K562 (cell line): ENCODE measurements at regions not wholly inside any gene's neighbourhood (a gene's known extent, or its start where the extent isn't known, plus 50 kb on each side); places are given as distances from the start of the nearest gene placed in this dataset.

Experiments
- ATAC-seq: fragments of 200-7000 bp; cut with Tn5 transposase; 3 replicates; pipeline ENCODE4 v1.9.1; 2020; ENCODE audit warnings: moderate library complexity
- BruUV-seq: library from RNA; stranded (reverse); fragments of 400-500 nt; replicated peaks from 2 replicates; lab custom pipeline; 2021; lab: Mats Ljungman, UMichigan
- CTCF ChIA-PET: fragments of 300-600 bp; formaldehyde crosslinking; extraction: SDS; loops from one replicate; lab custom pipeline; 2021; ENCODE audit warnings: low intra/inter-chr PET ratio; lab: Yijun Ruan, JAX
- POLR2A ChIA-PET: fragments of 300-600, 350-650 bp; sonication (Branson Sonifier 250); formaldehyde crosslinking; extraction: SDS; loops from one replicate; lab custom pipeline; 2021; ENCODE audit warnings: antibody characterized with exemption, inconsistent platforms; lab: Yijun Ruan, JAX
- DNase-seq, 4 experiments: peaks; one replicate each; pipeline versions ENCODE4 v3.0.0 to v3.0.0-alpha.2; 2011 to 2018; ENCODE audit warnings: low spot score in 3 of 4, mixed read lengths in 3 of 4; ENCODE audit errors: extremely low read depth in 1 of 4
- FAIRE-seq: peaks from 2 replicates; lab custom pipeline; 2011; peaks lifted over from hg19 to GRCh38; lab: Jason Lieb, UNC
- H2AFZ ChIP-seq: 2 replicates; pipeline ENCODE4 v1.6.0; 2011; ENCODE audit warnings: low read depth, low read length, control low read depth, inconsistent platforms
- H3K27ac ChIP-seq: fragments of 200-600 bp; 3 replicates; pipeline ENCODE4 v1.8.0; 2011; ENCODE audit warnings: low read depth, mild to moderate bottlenecking, control low read depth, inconsistent platforms, low read length, moderate library complexity, mixed read lengths; ENCODE audit errors: extremely low read depth
- H3K27me3 ChIP-seq, 2 experiments: fragments of 300-600 bp in 1 of 2; 2 replicates in 1 of 2; 3 replicates in 1 of 2; pipeline versions ENCODE4 v1.6.0 to v1.8.0; 2011; ENCODE audit warnings: inconsistent platforms in 2 of 2, low read length in 2 of 2, mild to moderate bottlenecking in 1 of 2, mixed read lengths in 1 of 2, moderate library complexity in 1 of 2; ENCODE audit not compliant: control insufficient read depth in 2 of 2, insufficient read depth in 2 of 2
- H3K36me3 ChIP-seq: fragments of 300-600 bp; 3 replicates; pipeline ENCODE4 v1.8.0; 2011; ENCODE audit warnings: mild to moderate bottlenecking, low read length, inconsistent platforms; ENCODE audit not compliant: control insufficient read depth, insufficient read depth
- H3K4me1 ChIP-seq, 2 experiments: fragments of 200-600 bp in 1 of 2; replicated peaks in 1 of 2; 2 replicates in 1 of 2; 3 replicates in 1 of 2; pipeline versions ENCODE4 v1.5.1 to v1.8.0; 2011; ENCODE audit warnings: inconsistent platforms in 2 of 2, low read length in 2 of 2, mild to moderate bottlenecking in 1 of 2, mixed read lengths in 1 of 2, moderate library complexity in 1 of 2; ENCODE audit not compliant: control insufficient read depth in 2 of 2, insufficient read depth in 2 of 2
- H3K4me2 ChIP-seq: 2 replicates; pipeline ENCODE4 v1.6.1; 2011; ENCODE audit warnings: low read length, control low read depth, inconsistent platforms, mixed read lengths; ENCODE audit not compliant: insufficient read depth
- H3K4me3 ChIP-seq: fragments of 200-600 bp; sonication (generic), shearing (Covaris generic); 2 replicates; pipeline ENCODE4 v1.5.1; 2016; ENCODE audit warnings: control low read depth, inconsistent platforms
- H3K79me2 ChIP-seq: fragments of 200-600 bp; 3 replicates; pipeline ENCODE4 v1.8.0; 2011; ENCODE audit warnings: low read length, inconsistent platforms; ENCODE audit not compliant: control insufficient read depth, insufficient read depth
- H3K9ac ChIP-seq, 2 experiments: 2 replicates each; pipeline versions ENCODE4 v1.6.0 to v1.6.1; 2011; ENCODE audit warnings: low read depth in 2 of 2, low read length in 2 of 2, control low read depth in 1 of 2, inconsistent platforms in 1 of 2, mild to moderate bottlenecking in 1 of 2, mixed read lengths in 1 of 2; ENCODE audit not compliant: insufficient read depth in 1 of 2
- H3K9me1 ChIP-seq: one replicate; pipeline ENCODE4 v1.6.0; 2011; ENCODE audit warnings: inconsistent platforms, mild to moderate bottlenecking, low read length, moderate library complexity; ENCODE audit not compliant: control insufficient read depth, insufficient read depth
- H3K9me3 ChIP-seq: replicated peaks from 2 replicates; pipeline ENCODE4 v1.5.1; 2011; ENCODE audit warnings: low read depth, low read length, inconsistent platforms; ENCODE audit not compliant: control insufficient read depth, insufficient read depth
- H4K20me1 ChIP-seq: replicated peaks from 2 replicates; pipeline ENCODE4 v1.6.1; 2011; ENCODE audit warnings: low read length, inconsistent platforms, mixed read lengths; ENCODE audit not compliant: control insufficient read depth, insufficient read depth
- C11orf30 ChIP-seq: fragments of 450-650 bp; IDR thresholded peaks from 2 replicates; pipeline ENCODE4 v1.6.1; 2016; ENCODE audit warnings: low read depth, mild to moderate bottlenecking
- GATAD2B ChIP-seq: fragments of 450-650 bp; IDR thresholded peaks from 2 replicates; pipeline ENCODE4 v1.6.1; 2017; ENCODE audit warnings: mild to moderate bottlenecking, borderline replicate concordance
- MAFF ChIP-seq: IDR thresholded peaks from 2 replicates; pipeline ENCODE4 v1.6.1; 2012; ENCODE audit warnings: low read length, improper control_type of control experiment
- MAFG ChIP-seq: fragments of 450-650 bp; conservative IDR thresholded peaks from 2 replicates; pipeline ENCODE4 v1.6.1; 2016; ENCODE audit warnings: missing genetic modification characterization, missing compliant biosample characterization
- NFRKB ChIP-seq: fragments of 450-650 bp; IDR thresholded peaks from 2 replicates; pipeline ENCODE4 v1.6.1; 2016; ENCODE audit warnings: low read depth
- RBFOX2 ChIP-seq: fragments of 200-400 bp; formaldehyde crosslinking; IDR thresholded peaks from 2 replicates; pipeline ENCODE4 v1.6.1; 2017; ENCODE audit warnings: low read depth, mild to moderate bottlenecking, low read length, moderate library complexity
- SMC3 ChIP-seq: conservative IDR thresholded peaks from 2 replicates; pipeline ENCODE4 v1.6.1; 2011; ENCODE audit warnings: low read depth, low read length, improper control_type of control experiment; ENCODE audit not compliant: insufficient read depth
- TFAP4 ChIP-seq: sonication (generic); formaldehyde crosslinking; IDR thresholded peaks from 2 replicates; pipeline ENCODE4 v1.8.0; 2022; ENCODE audit warnings: missing genetic modification reagents, mild to moderate bottlenecking, moderate library complexity, borderline replicate concordance
- TRIM28 ChIP-seq: fragments of 450-650 bp; IDR thresholded peaks from 2 replicates; pipeline ENCODE4 v1.6.1; 2017
- ZBTB7A ChIP-seq: IDR thresholded peaks from 2 replicates; pipeline ENCODE4 v1.6.1; 2011; ENCODE audit warnings: low read depth, mild to moderate bottlenecking, low read length, moderate library complexity, borderline replicate concordance; ENCODE audit not compliant: control insufficient read depth
- ZFX ChIP-seq: sonication (generic); formaldehyde crosslinking; IDR thresholded peaks from 2 replicates; pipeline ENCODE4 v1.8.0; 2022; ENCODE audit warnings: mild to moderate bottlenecking, missing genetic modification reagents, moderate library complexity
- ZNF316 ChIP-seq: fragments of 450-650 bp; IDR thresholded peaks from 2 replicates; pipeline ENCODE4 v1.6.1; 2016
- WGBS: fragments of 100-300 bp; shearing (Covaris generic); methylation state at CpG from one replicate; pipeline ENCODE4 v1.1.6; 2016; ENCODE audit warnings: low coverage, mixed read lengths; ENCODE audit not compliant: insufficient coverage; ENCODE audit errors: missing lambda C conversion rate; 5-methylcytosine and 5-hydroxymethylcytosine counted together
- in situ Hi-C: fragments of 300-500 bp; cut with MboI; formaldehyde crosslinking; loops from 4 replicates; pipeline ENCODE4 v1.15.0; 2018; ENCODE audit warnings: inconsistent platforms, mixed read lengths
- intact Hi-C: fragments of 100-400 bp; cut with micrococcal nuclease; formaldehyde crosslinking; loops from 2 replicates; pipeline ENCODE4 v1.14.2; 2022

GRCh38 chr18:26619350-26619749 lies 71.0 kb upstream of the KCTD1 start:
- ATAC-seq (no peak), FAIRE-seq (no peak), DNase-seq (no peak)
- no peaks in the 10 kb centered on the region for H3K9me3 ChIP-seq
- intact Hi-C loops: no loop called here
- H3K9ac ChIP-seq: no peak overlapping the region
- no peaks in the 10 kb centered on the region for H3K4me1 ChIP-seq
- TF ChIP-seq NFRKB (no peak), TFAP4 (CRISPR knock-in tag) (no peak), SMC3 (no peak), GATAD2B (no peak), ZFX (no peak), TRIM28 (no peak)
- no TSS peak for BruUV-seq
- H3K79me2 ChIP-seq: no peaks in the 10 kb centered on the region
- ChIA-PET CTCF (no interaction called here), POLR2A (no interaction called here)
- H3K27me3 ChIP-seq: no peaks in the 10 kb centered on the region
- H2AFZ ChIP-seq: no peak overlapping the region
- WGBS: 0% methylated on average over 6 of the region's 6 CpGs
- no peaks in the 10 kb centered on the region for H3K9me1 ChIP-seq
- no peaks in the 10 kb centered on the region for H3K36me3 ChIP-seq
- H3K4me2 ChIP-seq: no peak overlapping the region
- no peak overlapping the region for H3K27ac ChIP-seq
- in situ Hi-C loops: no loop called here
- no peaks in the 10 kb centered on the region for H4K20me1 ChIP-seq
- no peak overlapping the region for H3K4me3 ChIP-seq

- H3K36me3 ChIP-seq: no peaks in the 10 kb centered on the region
- H3K4me2 ChIP-seq: no peak overlapping the region
- 0% methylated on average over 2 of the region's 2 CpGs for WGBS
- in situ Hi-C loops: no loop called here
- intact Hi-C loops: no loop called here
- no peak overlapping the region for H3K27ac ChIP-seq
- H3K9me3 ChIP-seq: no peaks in the 10 kb centered on the region
- no peaks in the 10 kb centered on the region for H3K27me3 ChIP-seq
- no peak for DNase-seq
- no peak overlapping the region for H3K9ac ChIP-seq
- ChIA-PET CTCF (no interaction called here), POLR2A (no interaction called here)
- ATAC-seq: no peak
- no peaks in the 10 kb centered on the region for H3K9me1 ChIP-seq
- BruUV-seq: no TSS peak
- H4K20me1 ChIP-seq: no peaks in the 10 kb centered on the region
- H2AFZ ChIP-seq: no peak overlapping the region
- no peak for FAIRE-seq
- no peaks in the 10 kb centered on the region for H3K79me2 ChIP-seq
- TF ChIP-seq C11orf30 (peak; percentile 12; the same call in 1 of the 2 replicates), RBFOX2 (no peak), MAFF (0 out of 2 replicates have a peak, but pooled peaks have one; percentile 39), MAFG (tag) (peak; percentile 52), ZBTB7A (no peak), ZNF316 (0 out of 2 replicates have a peak, but pooled peaks have one; percentile 23)
- no peaks in the 10 kb centered on the region for H3K4me1 ChIP-seq
- H3K4me3 ChIP-seq: no peak overlapping the region
Observed at GRCh38 chr18:26618135-26618534, 69.8 kb upstream of the KCTD1 start.
